Liver (tissue), 8 donors: ENCODE measurements at regions not wholly inside any gene's neighbourhood (a gene's known extent, or its start where the extent isn't known, plus 50 kb on each side); places are given as distances from the start of the nearest gene placed in this dataset.
"Not testable (repeated sequence)": the region's sequence is repeated elsewhere in the genome, so short reads cannot be mapped to it uniquely, and the experiment has no call there.

Experiments
- DNase-seq: peaks from one replicate; pipeline ENCODE4 v3.0.0-alpha.2; 2017; ENCODE audit warnings: low spot score
- H3K27ac ChIP-seq, 2 donors: one replicate each; pipeline ENCODE4 v1.7.0; 2013; ENCODE audit warnings: inconsistent platforms in 2 of 2, low read length in 2 of 2, control low read depth in 1 of 2, low read depth in 1 of 2, mild to moderate bottlenecking in 1 of 2
- H3K27me3 ChIP-seq, 4 donors: one replicate each; pipeline versions ENCODE4 v1.6.1 to v1.7.0; 2013; ENCODE audit warnings: low read length in 3 of 4, inconsistent platforms in 1 of 4, mild to moderate bottlenecking in 1 of 4, moderate library complexity in 1 of 4; ENCODE audit not compliant: control insufficient read depth in 4 of 4, insufficient read depth in 4 of 4
- H3K36me3 ChIP-seq, 4 donors: one replicate each; pipeline versions ENCODE4 v1.6.1 to v1.7.0; 2013; ENCODE audit warnings: low read length in 3 of 4, mild to moderate bottlenecking in 3 of 4, low read depth in 1 of 4, moderate library complexity in 1 of 4; ENCODE audit not compliant: control insufficient read depth in 4 of 4, insufficient read depth in 3 of 4
- H3K4me1 ChIP-seq, 4 donors: one replicate each; pipeline versions ENCODE4 v1.6.1 to v1.7.0; 2013; ENCODE audit warnings: low read length in 3 of 4, mild to moderate bottlenecking in 3 of 4, moderate library complexity in 1 of 4; ENCODE audit not compliant: control insufficient read depth in 4 of 4, insufficient read depth in 4 of 4
- H3K4me3 ChIP-seq, 3 donors: one replicate each; pipeline versions ENCODE4 v1.6.1 to v1.7.0; 2013; ENCODE audit warnings: low read length in 3 of 3, control low read depth in 1 of 3, low read depth in 1 of 3, mild to moderate bottlenecking in 1 of 3
- H3K9ac ChIP-seq, 2 donors: one replicate each; pipeline ENCODE4 v1.7.0; 2013; ENCODE audit warnings: low read length in 2 of 2, mild to moderate bottlenecking in 2 of 2, moderate library complexity in 2 of 2, control low read depth in 1 of 2, low read depth in 1 of 2
- H3K9me3 ChIP-seq, 4 donors: one replicate each; pipeline versions ENCODE4 v1.6.1 to v1.7.0; 2013; ENCODE audit warnings: low read length in 3 of 4; ENCODE audit not compliant: control insufficient read depth in 4 of 4
- EGR1 ChIP-seq, 2 donors: IDR thresholded peaks; 2 replicates each; pipeline ENCODE4 v1.6.1; 2016 to 2018; ENCODE audit warnings: antibody characterized with exemption in 2 of 2, low read depth in 2 of 2
- FOXA1 ChIP-seq: IDR thresholded peaks from 2 replicates; pipeline ENCODE4 v1.6.1; 2016; ENCODE audit warnings: antibody characterized with exemption
- FOXA2 ChIP-seq: IDR thresholded peaks from 2 replicates; pipeline ENCODE4 v1.6.1; 2016; ENCODE audit warnings: antibody characterized with exemption
- GABPA ChIP-seq, 2 donors: IDR thresholded peaks in 1 of 2; conservative IDR thresholded peaks in 1 of 2; 2 replicates each; pipeline ENCODE4 v1.6.1; 2016; ENCODE audit warnings: antibody characterized with exemption in 2 of 2, mild to moderate bottlenecking in 1 of 2, moderate library complexity in 1 of 2
- HNF4A ChIP-seq, 2 donors: conservative IDR thresholded peaks; 2 replicates each; pipeline ENCODE4 v1.6.1; 2016; ENCODE audit warnings: antibody characterized with exemption in 2 of 2, mild to moderate bottlenecking in 2 of 2
- HNF4G ChIP-seq: IDR thresholded peaks from 2 replicates; pipeline ENCODE4 v1.6.1; 2016; ENCODE audit warnings: antibody characterized with exemption
- JUND ChIP-seq, 2 donors: IDR thresholded peaks; 2 replicates each; pipeline ENCODE4 v1.6.1; 2016; ENCODE audit warnings: antibody characterized with exemption in 2 of 2
- NR2F2 ChIP-seq: IDR thresholded peaks from 2 replicates; pipeline ENCODE4 v1.6.1; 2016; ENCODE audit warnings: antibody characterized with exemption
- RAD21 ChIP-seq, 2 donors: IDR thresholded peaks; 2 replicates each; pipeline ENCODE4 v1.6.1; 2016; ENCODE audit warnings: antibody characterized with exemption in 2 of 2, mild to moderate bottlenecking in 2 of 2
- RXRA ChIP-seq, 2 donors: IDR thresholded peaks; 2 replicates each; pipeline ENCODE4 v1.6.1; 2017 to 2018; ENCODE audit warnings: antibody characterized with exemption in 2 of 2, mild to moderate bottlenecking in 1 of 2
- SP1 ChIP-seq: IDR thresholded peaks from 2 replicates; pipeline ENCODE4 v1.6.1; 2018; ENCODE audit warnings: antibody characterized with exemption, mild to moderate bottlenecking
- TAF1 ChIP-seq: conservative IDR thresholded peaks from 2 replicates; pipeline ENCODE4 v1.6.1; 2016; ENCODE audit warnings: antibody characterized with exemption, mild to moderate bottlenecking
- YY1 ChIP-seq: IDR thresholded peaks from 2 replicates; pipeline ENCODE4 v1.6.1; 2016; ENCODE audit warnings: antibody characterized with exemption, mild to moderate bottlenecking
- WGBS: extraction: QIAGEN DNeasy Blood & Tissue Kit; methylation state at CpG from one replicate; pipeline ENCODE4 v1.1.7; 2013; 5-methylcytosine and 5-hydroxymethylcytosine counted together
- TF ChIP-seq, protein P1 (sequence below): IDR thresholded peaks from 2 replicates; pipeline ENCODE4 v1.6.1; 2016; ENCODE audit warnings: antibody characterized with exemption
- TF ChIP-seq, protein P2 (sequence below): IDR thresholded peaks from 2 replicates; pipeline ENCODE4 v1.6.1; 2016; ENCODE audit warnings: antibody characterized with exemption, mild to moderate bottlenecking
- TF ChIP-seq, protein P3 (sequence below): fragments of 150-350 bp; IDR thresholded peaks from 2 replicates; pipeline ENCODE4 v1.5.1; 2017; ENCODE audit warnings: improper control_type of control experiment, low read depth, low read length; ENCODE audit not compliant: missing input control
- TF ChIP-seq, protein P4 (sequence below): IDR thresholded peaks from 2 replicates; pipeline ENCODE4 v1.6.1; 2016; ENCODE audit warnings: antibody characterized with exemption
- donor health status: healthy.
- donor health status: healthy.
- donor health status: healthy.
- donor health status: healthy.
- donor health status: healthy.

DNA sequence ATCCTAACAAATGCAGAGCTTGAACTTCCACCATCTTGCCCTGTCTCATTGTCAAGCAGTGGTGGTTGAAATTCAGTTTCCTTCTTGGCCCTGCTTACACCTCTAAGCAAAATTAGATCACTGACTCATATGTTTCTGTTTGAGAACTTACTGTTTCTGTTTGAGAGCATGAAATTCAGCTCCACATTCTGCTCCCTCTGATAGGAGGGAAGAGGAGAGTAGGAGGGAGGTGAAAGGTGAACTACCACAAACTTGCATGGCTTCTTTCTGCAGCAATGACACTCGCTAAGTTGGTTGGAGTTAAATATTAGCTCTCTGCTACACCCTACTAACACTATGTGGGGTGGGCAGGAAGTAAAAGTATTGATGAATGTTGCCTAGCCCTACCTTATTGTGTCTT is 117.8 kb upstream of the EDA2R start:
- Histone ChIP-seq H3K9me3 (peaks cover 0 to 7% (median under 1%) of the 10 kb centered on the region in 4 donors), H3K27me3 (no peaks in the 10 kb centered on the region), H3K4me1 (no peaks in the 10 kb centered on the region), H3K4me3 (no peak overlapping the region), H3K36me3 (no peaks in the 10 kb centered on the region), H3K9ac (no peak overlapping the region), H3K27ac (no peak overlapping the region)
- no peak for DNase-seq
- 56% methylated on average over 1 of the region's 1 CpG for WGBS
- no peak for TF ChIP-seq HNF4A (conservative IDR thresholded peaks at IDR 0.05)
- TF ChIP-seq FOXA2, result no peak
- no peak for TF ChIP-seq FOXA1

DNA sequence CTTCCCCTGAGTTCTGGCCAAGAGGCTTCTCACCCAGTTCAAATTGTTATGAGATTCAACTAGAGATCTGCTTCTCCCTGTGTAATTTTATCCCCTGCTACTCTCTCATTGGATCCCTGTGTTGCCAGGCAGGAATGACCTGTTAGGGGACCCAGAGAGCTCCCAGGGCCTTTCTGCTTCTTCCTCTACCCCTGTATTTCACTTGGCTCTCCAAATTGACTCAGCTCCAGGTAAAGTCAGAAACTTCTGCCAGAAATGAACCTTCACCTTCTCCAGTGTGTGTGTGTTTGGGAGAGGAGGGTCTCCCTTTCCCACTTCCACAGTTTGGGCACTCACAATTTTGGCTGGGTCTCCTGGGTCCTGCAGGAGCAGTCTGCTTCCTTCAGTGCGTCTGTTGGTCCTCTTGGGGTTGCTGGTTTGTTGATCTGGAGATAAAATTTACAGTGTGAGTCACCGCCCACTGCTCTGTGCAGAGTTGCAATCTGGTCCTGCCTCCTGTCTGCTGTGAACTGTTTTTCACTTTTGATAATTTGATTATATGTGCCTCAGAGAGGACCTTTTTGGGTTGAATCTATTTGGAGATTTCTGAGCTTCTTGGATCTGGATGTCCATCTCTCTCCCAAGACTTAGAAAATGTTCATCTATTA is 112.4 kb upstream of the EDA2R start:
- Histone ChIP-seq H3K4me1 (no peaks in the 10 kb centered on the region), H3K27ac (no peak overlapping the region), H3K9me3 (peaks cover 0 to 3% (median 0%) of the 10 kb centered on the region in 4 donors), H3K4me3 (no peak overlapping the region), H3K36me3 (no peaks in the 10 kb centered on the region), H3K27me3 (no peaks in the 10 kb centered on the region), H3K9ac (no peak overlapping the region)
- WGBS, result 64% methylated on average over 2 of the region's 2 CpGs
- no peak for DNase-seq
- TF ChIP-seq FOXA1, result no peak
- no peak for TF ChIP-seq GABPA (IDR thresholded peaks at IDR 0.05 in 1 of 2, conservative IDR thresholded peaks at IDR 0.05 in 1 of 2)
- TF ChIP-seq EGR1 (IDR thresholded peaks at IDR 0.05; ENCODE audit: low read depth in 2 of 2), result no peak
- TF ChIP-seq SP1, result no peak
- no peak for TF ChIP-seq RAD21 (IDR thresholded peaks at IDR 0.05)
- TF ChIP-seq, protein P1, sequence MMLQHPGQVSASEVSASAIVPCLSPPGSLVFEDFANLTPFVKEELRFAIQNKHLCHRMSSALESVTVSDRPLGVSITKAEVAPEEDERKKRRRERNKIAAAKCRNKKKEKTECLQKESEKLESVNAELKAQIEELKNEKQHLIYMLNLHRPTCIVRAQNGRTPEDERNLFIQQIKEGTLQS, result no peak
- no peak for TF ChIP-seq NR2F2
- TF ChIP-seq JUND (IDR thresholded peaks at IDR 0.05), result no peak
- no peak for TF ChIP-seq HNF4G
- no peak for TF ChIP-seq TAF1
- TF ChIP-seq YY1, result no peak
- TF ChIP-seq, protein P2, sequence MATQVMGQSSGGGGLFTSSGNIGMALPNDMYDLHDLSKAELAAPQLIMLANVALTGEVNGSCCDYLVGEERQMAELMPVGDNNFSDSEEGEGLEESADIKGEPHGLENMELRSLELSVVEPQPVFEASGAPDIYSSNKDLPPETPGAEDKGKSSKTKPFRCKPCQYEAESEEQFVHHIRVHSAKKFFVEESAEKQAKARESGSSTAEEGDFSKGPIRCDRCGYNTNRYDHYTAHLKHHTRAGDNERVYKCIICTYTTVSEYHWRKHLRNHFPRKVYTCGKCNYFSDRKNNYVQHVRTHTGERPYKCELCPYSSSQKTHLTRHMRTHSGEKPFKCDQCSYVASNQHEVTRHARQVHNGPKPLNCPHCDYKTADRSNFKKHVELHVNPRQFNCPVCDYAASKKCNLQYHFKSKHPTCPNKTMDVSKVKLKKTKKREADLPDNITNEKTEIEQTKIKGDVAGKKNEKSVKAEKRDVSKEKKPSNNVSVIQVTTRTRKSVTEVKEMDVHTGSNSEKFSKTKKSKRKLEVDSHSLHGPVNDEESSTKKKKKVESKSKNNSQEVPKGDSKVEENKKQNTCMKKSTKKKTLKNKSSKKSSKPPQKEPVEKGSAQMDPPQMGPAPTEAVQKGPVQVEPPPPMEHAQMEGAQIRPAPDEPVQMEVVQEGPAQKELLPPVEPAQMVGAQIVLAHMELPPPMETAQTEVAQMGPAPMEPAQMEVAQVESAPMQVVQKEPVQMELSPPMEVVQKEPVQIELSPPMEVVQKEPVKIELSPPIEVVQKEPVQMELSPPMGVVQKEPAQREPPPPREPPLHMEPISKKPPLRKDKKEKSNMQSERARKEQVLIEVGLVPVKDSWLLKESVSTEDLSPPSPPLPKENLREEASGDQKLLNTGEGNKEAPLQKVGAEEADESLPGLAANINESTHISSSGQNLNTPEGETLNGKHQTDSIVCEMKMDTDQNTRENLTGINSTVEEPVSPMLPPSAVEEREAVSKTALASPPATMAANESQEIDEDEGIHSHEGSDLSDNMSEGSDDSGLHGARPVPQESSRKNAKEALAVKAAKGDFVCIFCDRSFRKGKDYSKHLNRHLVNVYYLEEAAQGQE, result no peak
- TF ChIP-seq HNF4A (conservative IDR thresholded peaks at IDR 0.05), result no peak
- no peak for TF ChIP-seq RXRA (IDR thresholded peaks at IDR 0.05)
- TF ChIP-seq, protein P3, sequence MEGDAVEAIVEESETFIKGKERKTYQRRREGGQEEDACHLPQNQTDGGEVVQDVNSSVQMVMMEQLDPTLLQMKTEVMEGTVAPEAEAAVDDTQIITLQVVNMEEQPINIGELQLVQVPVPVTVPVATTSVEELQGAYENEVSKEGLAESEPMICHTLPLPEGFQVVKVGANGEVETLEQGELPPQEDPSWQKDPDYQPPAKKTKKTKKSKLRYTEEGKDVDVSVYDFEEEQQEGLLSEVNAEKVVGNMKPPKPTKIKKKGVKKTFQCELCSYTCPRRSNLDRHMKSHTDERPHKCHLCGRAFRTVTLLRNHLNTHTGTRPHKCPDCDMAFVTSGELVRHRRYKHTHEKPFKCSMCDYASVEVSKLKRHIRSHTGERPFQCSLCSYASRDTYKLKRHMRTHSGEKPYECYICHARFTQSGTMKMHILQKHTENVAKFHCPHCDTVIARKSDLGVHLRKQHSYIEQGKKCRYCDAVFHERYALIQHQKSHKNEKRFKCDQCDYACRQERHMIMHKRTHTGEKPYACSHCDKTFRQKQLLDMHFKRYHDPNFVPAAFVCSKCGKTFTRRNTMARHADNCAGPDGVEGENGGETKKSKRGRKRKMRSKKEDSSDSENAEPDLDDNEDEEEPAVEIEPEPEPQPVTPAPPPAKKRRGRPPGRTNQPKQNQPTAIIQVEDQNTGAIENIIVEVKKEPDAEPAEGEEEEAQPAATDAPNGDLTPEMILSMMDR, result no peak
- no peak for TF ChIP-seq FOXA2
- TF ChIP-seq, protein P4, sequence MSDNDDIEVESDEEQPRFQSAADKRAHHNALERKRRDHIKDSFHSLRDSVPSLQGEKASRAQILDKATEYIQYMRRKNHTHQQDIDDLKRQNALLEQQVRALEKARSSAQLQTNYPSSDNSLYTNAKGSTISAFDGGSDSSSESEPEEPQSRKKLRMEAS, result no peak

DNA sequence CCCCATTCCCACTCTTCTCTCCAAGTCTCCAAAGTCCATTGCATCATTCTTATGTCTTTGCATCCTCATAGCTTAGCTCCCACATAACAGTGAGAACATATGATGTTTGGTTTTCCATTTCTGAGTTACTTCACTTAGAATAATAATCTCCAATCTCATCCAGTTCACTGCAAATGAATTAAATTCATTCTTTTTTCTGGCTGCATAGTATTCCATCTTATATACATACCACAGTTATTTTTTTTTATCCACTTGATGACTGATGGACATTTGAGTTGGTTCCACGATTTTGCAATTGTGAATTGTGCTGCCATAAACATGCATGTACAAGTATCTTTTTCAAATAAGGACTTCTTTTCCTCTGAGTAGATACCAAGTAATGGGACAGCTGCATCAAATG is 105.6 kb upstream of the EDA2R start:
- H3K27ac ChIP-seq, H3K4me3 ChIP-seq, H3K36me3 ChIP-seq, H3K9me3 ChIP-seq, H3K4me1 ChIP-seq, DNase-seq, H3K27me3 ChIP-seq, H3K9ac ChIP-seq: not testable (repeated sequence)
- 67% methylated on average over 1 of the region's 1 CpG for WGBS
